ENCODE measurements at regions not wholly inside any gene's neighbourhood (a gene's known extent, or its start where the extent isn't known, plus 50 kb on each side); places are given as distances from the start of the nearest gene placed in this dataset.

DNA sequence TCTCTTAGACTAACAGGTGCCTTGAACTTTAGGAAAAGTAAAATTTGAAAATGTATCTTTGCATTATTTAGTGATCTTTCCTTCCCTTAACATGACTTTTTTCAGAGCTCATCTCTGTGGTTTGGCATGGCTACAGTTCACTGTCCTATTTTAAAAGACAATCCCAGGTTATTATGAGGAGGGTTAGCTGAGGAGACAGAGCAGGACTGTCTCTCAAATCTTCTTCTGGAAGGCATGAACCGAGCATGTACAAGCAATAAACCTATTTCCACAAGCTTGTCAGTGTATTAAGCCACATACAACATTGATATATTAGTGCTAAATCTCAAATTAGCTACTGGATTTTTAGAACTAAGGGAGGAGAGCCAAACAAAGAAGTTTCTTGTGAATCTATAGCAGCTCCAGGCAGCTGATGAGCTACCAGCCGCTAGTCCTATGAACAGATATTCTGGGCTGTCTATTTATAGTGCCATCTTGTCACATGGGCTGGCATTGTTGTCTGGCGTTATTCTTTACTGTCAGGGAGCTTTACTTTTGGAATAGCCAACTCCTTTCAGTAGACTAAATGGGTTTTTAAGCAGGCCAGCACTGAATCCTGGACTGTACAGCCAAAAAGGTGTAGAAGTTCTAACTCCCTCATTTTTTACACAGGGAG is 171.2 kb upstream of the ACTBL2 start:
- Mint-ChIP-seq H3K4me1 (ENCODE audit: low read depth, unreplicated experiment) (peaks cover 12% of the 10 kb centered on the region), H3K9me3 (ENCODE audit: unreplicated experiment) (no peaks in the 10 kb centered on the region), H3K27me3 (ENCODE audit: insufficient read depth, unreplicated experiment) (no peaks in the 10 kb centered on the region), H3K27ac (ENCODE audit: unreplicated experiment) (no peak overlapping the region), H3K4me3 (ENCODE audit: unreplicated experiment) (no peak overlapping the region), H3K36me3 (ENCODE audit: insufficient read depth, unreplicated experiment) (no peaks in the 10 kb centered on the region)
- intact Hi-C loops (cut with micrococcal nuclease; ENCODE audit: unreplicated experiment) = loop anchor here (5.0 kb wide), 3 partner anchors 44 to 209 kb away; no protein-coding TSS in a partner anchor
- Histone ChIP-seq H3K4me3 (ENCODE audit: low read depth, low read length) (no peak overlapping the region), H3K36me3 (ENCODE audit: control insufficient read depth, insufficient read depth, low read length) (no peaks in the 10 kb centered on the region), H3K4me1 (peaks cover 9% of the 10 kb centered on the region), H3K27me3 (replicated peaks; ENCODE audit: control insufficient read depth, insufficient read depth, low read length) (no peaks in the 10 kb centered on the region; the same call in 1 of the 2 replicates), H3K9me3 (no peaks in the 10 kb centered on the region)
- BruUV-seq (replicated peaks) = no TSS peak
- TF ChIP-seq, protein P1, sequence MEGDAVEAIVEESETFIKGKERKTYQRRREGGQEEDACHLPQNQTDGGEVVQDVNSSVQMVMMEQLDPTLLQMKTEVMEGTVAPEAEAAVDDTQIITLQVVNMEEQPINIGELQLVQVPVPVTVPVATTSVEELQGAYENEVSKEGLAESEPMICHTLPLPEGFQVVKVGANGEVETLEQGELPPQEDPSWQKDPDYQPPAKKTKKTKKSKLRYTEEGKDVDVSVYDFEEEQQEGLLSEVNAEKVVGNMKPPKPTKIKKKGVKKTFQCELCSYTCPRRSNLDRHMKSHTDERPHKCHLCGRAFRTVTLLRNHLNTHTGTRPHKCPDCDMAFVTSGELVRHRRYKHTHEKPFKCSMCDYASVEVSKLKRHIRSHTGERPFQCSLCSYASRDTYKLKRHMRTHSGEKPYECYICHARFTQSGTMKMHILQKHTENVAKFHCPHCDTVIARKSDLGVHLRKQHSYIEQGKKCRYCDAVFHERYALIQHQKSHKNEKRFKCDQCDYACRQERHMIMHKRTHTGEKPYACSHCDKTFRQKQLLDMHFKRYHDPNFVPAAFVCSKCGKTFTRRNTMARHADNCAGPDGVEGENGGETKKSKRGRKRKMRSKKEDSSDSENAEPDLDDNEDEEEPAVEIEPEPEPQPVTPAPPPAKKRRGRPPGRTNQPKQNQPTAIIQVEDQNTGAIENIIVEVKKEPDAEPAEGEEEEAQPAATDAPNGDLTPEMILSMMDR (IDR thresholded peaks at IDR 0.05; ENCODE audit: insufficient read depth in 1 of 2, low read depth in 1 of 2, low read length in 1 of 2, severe bottlenecking in 1 of 2, unreplicated experiment in 1 of 2) = no peak
- CTCF ChIA-PET = no interaction called here
- no peak for DNase-seq
- POLR2A ChIA-PET = no interaction called here

DNA sequence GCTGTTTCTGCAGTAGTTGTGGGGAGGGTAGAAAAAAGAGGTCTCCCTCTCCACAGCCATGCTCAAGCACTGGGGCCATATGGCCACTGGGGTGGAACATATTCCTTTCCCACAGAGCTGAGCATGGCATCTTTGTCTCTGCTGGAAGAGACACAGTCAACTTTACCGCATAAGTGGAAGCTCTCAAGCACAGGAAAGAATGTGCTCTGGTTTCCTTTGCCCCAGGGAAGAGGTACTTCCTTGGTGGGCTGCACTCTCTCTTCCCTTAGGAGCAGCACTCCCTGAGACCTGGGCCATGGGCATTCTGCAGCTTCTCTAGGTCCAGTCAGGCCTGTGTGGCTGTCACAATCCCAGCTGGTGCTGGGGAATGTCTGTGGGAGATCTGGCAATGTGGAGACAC is 168.5 kb upstream of the ACTBL2 start:
- no peaks in the 10 kb centered on the region for H3K36me3 ChIP-seq (ENCODE audit: control insufficient read depth, insufficient read depth, low read length)
- Mint-ChIP-seq H3K4me1 (ENCODE audit: low read depth, unreplicated experiment) (peaks cover 12% of the 10 kb centered on the region), H3K27me3 (ENCODE audit: insufficient read depth, unreplicated experiment) (no peaks in the 10 kb centered on the region), H3K27ac (ENCODE audit: unreplicated experiment) (peak overlapping the region; percentile 0), H3K4me3 (ENCODE audit: unreplicated experiment) (peak overlapping the region; percentile 30), H3K9me3 (ENCODE audit: unreplicated experiment) (no peaks in the 10 kb centered on the region), H3K36me3 (ENCODE audit: insufficient read depth, unreplicated experiment) (no peaks in the 10 kb centered on the region)
- POLR2A ChIA-PET = no interaction called here
- intact Hi-C loops (cut with micrococcal nuclease; ENCODE audit: unreplicated experiment) = loop anchor here (2.0 to 5.0 kb wide), 5 partner anchors 46 to 352 kb away; no protein-coding TSS in a partner anchor
- no peaks in the 10 kb centered on the region for H3K9me3 ChIP-seq
- TF ChIP-seq, protein P1 (IDR thresholded peaks at IDR 0.05; ENCODE audit: insufficient read depth in 1 of 2, low read depth in 1 of 2, low read length in 1 of 2, severe bottlenecking in 1 of 2, unreplicated experiment in 1 of 2) = no peak
- H3K4me1 ChIP-seq = peaks cover 9% of the 10 kb centered on the region
- peak overlapping the region; percentile 4; the same call in 1 of the 2 replicates for H3K4me3 ChIP-seq (ENCODE audit: low read depth, low read length)
- DNase-seq = peak in 1 of 2 experiments; percentile 1
- CTCF ChIA-PET = interaction anchor here (1.3 to 2.0 kb wide), 10 partner anchors 12 to 809 kb away, joined by 6 to 75 read pairs (median 11); partner anchors contain the start of gene PLK2
- BruUV-seq (replicated peaks) = no TSS peak
- H3K27me3 ChIP-seq (replicated peaks; ENCODE audit: control insufficient read depth, insufficient read depth, low read length) = no peaks in the 10 kb centered on the region; the same call in 1 of the 2 replicates

DNA sequence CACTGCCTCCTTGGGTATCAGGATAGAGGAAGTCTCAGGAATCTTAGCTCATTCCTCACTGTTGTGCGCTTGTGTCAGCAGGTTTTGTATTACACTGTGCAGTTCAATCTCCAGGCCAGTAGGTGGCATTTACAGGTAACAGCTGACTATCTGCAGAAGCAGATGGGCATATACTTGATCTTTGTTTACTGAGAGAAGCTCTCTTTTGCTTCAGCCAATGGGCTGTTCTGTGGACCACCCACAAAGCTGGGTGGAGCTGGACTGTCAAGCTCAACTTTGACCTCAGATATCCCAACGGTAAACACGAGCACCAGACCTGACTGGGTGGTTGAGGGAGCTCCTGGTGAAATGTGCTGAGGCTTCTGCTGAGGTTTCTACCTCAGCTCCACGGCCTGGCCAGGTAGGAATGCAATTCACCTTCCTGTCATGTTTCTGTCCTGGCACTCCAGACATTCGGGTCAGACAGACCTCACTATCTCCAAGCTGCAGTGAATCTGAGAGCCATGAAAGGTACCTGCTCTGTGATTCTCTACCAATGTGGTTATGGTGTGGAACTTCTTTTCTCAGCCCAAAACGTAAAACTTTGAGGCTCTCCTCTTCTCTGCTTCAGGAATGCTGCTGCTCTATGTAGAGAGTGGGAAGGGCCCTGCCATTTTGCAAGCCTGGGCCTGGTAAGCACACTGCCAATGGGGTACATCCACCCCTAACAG is 167.9 kb upstream of the ACTBL2 start:
- TF ChIP-seq, protein P1 (IDR thresholded peaks at IDR 0.05; ENCODE audit: insufficient read depth in 1 of 2, low read depth in 1 of 2, low read length in 1 of 2, severe bottlenecking in 1 of 2, unreplicated experiment in 1 of 2) = peak; percentile 74 to 76
- Histone ChIP-seq H3K27me3 (replicated peaks; ENCODE audit: control insufficient read depth, insufficient read depth, low read length) (no peaks in the 10 kb centered on the region; the same call in 1 of the 2 replicates), H3K4me1 (peaks cover 9% of the 10 kb centered on the region), H3K36me3 (ENCODE audit: control insufficient read depth, insufficient read depth, low read length) (no peaks in the 10 kb centered on the region), H3K4me3 (ENCODE audit: low read depth, low read length) (peak overlapping the region; percentile 4; the same call in 1 of the 2 replicates), H3K9me3 (no peaks in the 10 kb centered on the region)
- H3K36me3 Mint-ChIP-seq (ENCODE audit: insufficient read depth, unreplicated experiment) = no peaks in the 10 kb centered on the region
- intact Hi-C loops (cut with micrococcal nuclease; ENCODE audit: unreplicated experiment) = loop anchor here (1.0 to 5.0 kb wide), 8 partner anchors 47 to 812 kb away; no protein-coding TSS in a partner anchor
- peaks cover 12% of the 10 kb centered on the region for H3K4me1 Mint-ChIP-seq (ENCODE audit: low read depth, unreplicated experiment)
- H3K4me3 Mint-ChIP-seq (ENCODE audit: unreplicated experiment) = peak overlapping the region; percentile 30
- peak; percentile 84 to 89 for DNase-seq
- ChIA-PET POLR2A (interaction anchor here (0.9 kb wide), 1 partner anchor 810 kb away, joined by 3 read pairs; no protein-coding TSS in a partner anchor), CTCF (interaction anchor here (0.5 to 2.0 kb wide), 35 partner anchors 8 to 1471 kb away, joined by 3 to 75 read pairs (median 4); partner anchors contain the start of gene PLK2)
- H3K27me3 Mint-ChIP-seq (ENCODE audit: insufficient read depth, unreplicated experiment) = no peaks in the 10 kb centered on the region
- no TSS peak for BruUV-seq (replicated peaks)
- H3K9me3 Mint-ChIP-seq (ENCODE audit: unreplicated experiment) = no peaks in the 10 kb centered on the region
- peak overlapping the region; percentile 0 for H3K27ac Mint-ChIP-seq (ENCODE audit: unreplicated experiment)
